ENCODE measurements at regions not wholly inside any gene's neighbourhood (a gene's known extent, or its start where the extent isn't known, plus 50 kb on each side); places are given as distances from the start of the nearest gene placed in this dataset.
"Not testable (repeated sequence)": the region's sequence is repeated elsewhere in the genome, so short reads cannot be mapped to it uniquely, and the experiment has no call there.

DNA sequence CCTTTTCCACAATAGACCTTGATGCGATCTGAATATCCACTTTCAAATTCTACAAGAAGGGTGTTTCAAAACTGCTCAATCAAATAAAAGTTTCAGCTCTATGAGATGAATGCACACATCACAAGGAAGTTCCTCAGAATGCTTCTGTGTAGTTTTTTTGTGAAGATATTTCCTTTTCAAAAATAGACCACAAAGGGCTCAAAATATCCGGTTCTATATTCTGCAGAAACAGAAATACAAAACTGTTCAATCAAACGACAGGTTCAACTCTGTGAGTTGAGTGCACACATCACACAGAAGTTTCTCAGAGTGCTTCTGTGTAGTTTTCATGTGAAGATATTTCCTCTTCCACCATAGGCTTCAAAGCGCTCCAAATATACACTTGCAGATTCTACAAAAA lies 293.9 kb upstream of the DEFB115 start:
- Histone ChIP-seq H3K27me3 (no peaks in the 10 kb centered on the region), H3K4me1 (no peaks in the 10 kb centered on the region), H3K9me3 (peaks cover 0 to 2% (median 0%) of the 10 kb centered on the region in 4 donors), H3K27ac (no peak overlapping the region), H3K36me3 (no peaks in the 10 kb centered on the region), H3K4me3 (no peak overlapping the region)
- TF ChIP-seq, protein P1, sequence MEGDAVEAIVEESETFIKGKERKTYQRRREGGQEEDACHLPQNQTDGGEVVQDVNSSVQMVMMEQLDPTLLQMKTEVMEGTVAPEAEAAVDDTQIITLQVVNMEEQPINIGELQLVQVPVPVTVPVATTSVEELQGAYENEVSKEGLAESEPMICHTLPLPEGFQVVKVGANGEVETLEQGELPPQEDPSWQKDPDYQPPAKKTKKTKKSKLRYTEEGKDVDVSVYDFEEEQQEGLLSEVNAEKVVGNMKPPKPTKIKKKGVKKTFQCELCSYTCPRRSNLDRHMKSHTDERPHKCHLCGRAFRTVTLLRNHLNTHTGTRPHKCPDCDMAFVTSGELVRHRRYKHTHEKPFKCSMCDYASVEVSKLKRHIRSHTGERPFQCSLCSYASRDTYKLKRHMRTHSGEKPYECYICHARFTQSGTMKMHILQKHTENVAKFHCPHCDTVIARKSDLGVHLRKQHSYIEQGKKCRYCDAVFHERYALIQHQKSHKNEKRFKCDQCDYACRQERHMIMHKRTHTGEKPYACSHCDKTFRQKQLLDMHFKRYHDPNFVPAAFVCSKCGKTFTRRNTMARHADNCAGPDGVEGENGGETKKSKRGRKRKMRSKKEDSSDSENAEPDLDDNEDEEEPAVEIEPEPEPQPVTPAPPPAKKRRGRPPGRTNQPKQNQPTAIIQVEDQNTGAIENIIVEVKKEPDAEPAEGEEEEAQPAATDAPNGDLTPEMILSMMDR (IDR thresholded peaks at IDR 0.05) = no peak
- TF ChIP-seq POLR2A (IDR thresholded peaks at IDR 0.05) = no peak
- DNase-seq = no peak

DNA sequence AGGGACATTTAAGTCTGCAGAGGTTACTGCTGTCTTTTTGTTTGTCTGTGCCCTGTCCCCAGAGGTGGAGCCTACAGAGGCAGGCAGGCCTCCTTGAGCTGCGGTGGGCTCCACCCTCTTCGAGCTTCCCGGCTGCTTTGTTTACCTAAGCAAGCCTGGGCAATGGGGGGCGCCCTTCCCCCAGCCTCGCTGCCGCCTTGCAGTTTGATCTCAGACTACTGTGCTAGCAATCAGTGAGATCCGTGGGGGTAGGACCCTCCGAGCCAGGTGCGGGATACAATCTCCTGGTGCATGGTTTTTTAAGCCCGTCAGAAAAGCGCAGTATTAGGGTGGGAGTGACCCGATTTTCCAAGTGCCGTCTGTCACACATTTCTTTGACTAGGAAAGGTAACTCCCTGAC lies 281.6 kb upstream of the DEFB115 start:
- not testable (repeated sequence) for H3K27ac ChIP-seq

DNA sequence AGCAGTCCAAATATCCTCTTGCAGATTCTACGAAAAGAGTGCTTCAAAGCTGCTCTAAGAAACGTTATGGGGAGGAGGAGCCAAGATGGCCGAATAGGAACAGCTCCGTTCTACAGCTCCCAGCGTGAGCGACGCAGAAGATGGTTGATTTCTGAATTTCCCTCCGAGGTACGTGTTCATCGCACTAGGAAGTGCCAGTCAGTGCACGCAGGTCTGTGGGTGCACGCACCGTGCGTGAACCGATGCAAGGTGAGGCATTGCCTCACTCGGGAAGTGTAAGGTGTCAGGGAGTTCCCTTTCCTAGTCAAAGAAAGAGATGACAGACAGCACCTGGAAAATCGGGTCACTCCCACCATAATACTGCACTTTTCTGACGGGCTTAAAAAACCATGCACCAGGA lies 272.1 kb upstream of the DEFB115 start:
- H3K9me3 ChIP-seq = peaks cover 0 to 3% (median 0%) of the 10 kb centered on the region in 4 donors
- no peaks in the 10 kb centered on the region for H3K27me3 ChIP-seq
- no peak overlapping the region for H3K27ac ChIP-seq
- no peaks in the 10 kb centered on the region for H3K36me3 ChIP-seq
- no peak for DNase-seq
- TF ChIP-seq POLR2A (IDR thresholded peaks at IDR 0.05) = no peak
- TF ChIP-seq, protein P1 (IDR thresholded peaks at IDR 0.05) = no peak
- no peaks in the 10 kb centered on the region for H3K4me1 ChIP-seq
- H3K4me3 ChIP-seq = no peak overlapping the region

More for the DNA sequence above, 281.6 kb upstream of the DEFB115 start:
- H3K9me3 ChIP-seq, DNase-seq, H3K4me3 ChIP-seq, H3K27me3 ChIP-seq, H3K36me3 ChIP-seq, H3K4me1 ChIP-seq: not testable (repeated sequence)

Small RNA genes lying in the stretch of these regions (small RNA-seq; reads per million reads assigned to genes)
- gene RNA5SP528 = 0 reads per million in 2 donors

Measured in Peyer's patch (tissue), 4 donors.